A549 (cell line): ENCODE measurements at regions not wholly inside any gene's neighbourhood (a gene's known extent, or its start where the extent isn't known, plus 50 kb on each side); places are given as distances from the start of the nearest gene placed in this dataset.

Source experiments
- CTCF ChIP-seq: fragments of >200 bp; sonication (Bioruptor Twin); formaldehyde crosslinking; IDR thresholded peaks from 3 replicates; pipeline ENCODE4 v1.5.1; 2016
- EP300 ChIP-seq, 2 experiments: fragments of >200 bp; sonication (Bioruptor Twin); formaldehyde crosslinking; IDR thresholded peaks; 2 replicates in 1 of 2; 3 replicates in 1 of 2; pipeline ENCODE4 v1.6.1; 2016 to 2017
- JUNB ChIP-seq: fragments of >200 bp; sonication (Bioruptor Twin); formaldehyde crosslinking; IDR thresholded peaks from 2 replicates; pipeline ENCODE4 v1.6.1; 2016
- PHF8 ChIP-seq: fragments of 200-600 bp; sonication (generic); IDR thresholded peaks from 2 replicates; pipeline ENCODE4 v1.6.1; 2016; ENCODE audit warnings: low read depth, mild to moderate bottlenecking, antibody characterized with exemption, moderate library complexity, borderline replicate concordance
- RAD21 ChIP-seq, 2 experiments: fragments of >200 bp in 1 of 2; sonication (Bioruptor Twin) in 1 of 2; formaldehyde crosslinking in 1 of 2; IDR thresholded peaks in 1 of 2; conservative IDR thresholded peaks in 1 of 2; 2 replicates in 1 of 2; 3 replicates in 1 of 2; pipeline ENCODE4 v1.6.1; 2012 to 2018; ENCODE audit warnings: inconsistent platforms in 1 of 2
- RFX5 ChIP-seq: fragments of 450-650 bp; IDR thresholded peaks from 2 replicates; pipeline ENCODE4 v1.7.1; 2014; ENCODE audit warnings: antibody characterized with exemption, mild to moderate bottlenecking, moderate library complexity
- SREBF2 ChIP-seq: fragments of 450-650 bp; IDR thresholded peaks from 2 replicates; pipeline ENCODE4 v1.6.1; 2014; ENCODE audit warnings: mild to moderate bottlenecking, moderate library complexity

GRCh38 chr17:69914520-69914919 is 160.5 kb upstream of the KCNJ16 start:
- TF ChIP-seq CTCF (no peak), JUNB (no peak), RAD21 (conservative IDR thresholded peaks at IDR 0.05 in 1 of 2, IDR thresholded peaks at IDR 0.05 in 1 of 2) (no peak), SREBF2 (no peak), RFX5 (no peak), PHF8 (no peak), EP300 (IDR thresholded peaks at IDR 0.05) (no peak)
